TTC549 (cell line): ENCODE measurements at regions not wholly inside any gene's neighbourhood (a gene's known extent, or its start where the extent isn't known, plus 50 kb on each side); places are given as distances from the start of the nearest gene placed in this dataset.

Source experiments
- FAIRE-seq: peaks from 2 replicates; lab custom pipeline; 2012; peaks lifted over from hg19 to GRCh38; lab: Jason Lieb, UNC

- no peak for FAIRE-seq
Measured at GRCh38 chr2:129274038-129274415, 705.4 kb upstream of the RAB6C start.

- no peak for FAIRE-seq
Measured at GRCh38 chr2:129274918-129275317, 704.5 kb upstream of the RAB6C start.

- FAIRE-seq = no peak
Measured at GRCh38 chr2:129275706-129276105, 703.8 kb upstream of the RAB6C start.

- no peak for FAIRE-seq
Measured at GRCh38 chr2:129276978-129277584, 702.4 kb upstream of the RAB6C start.

GRCh38 chr2:129277585-129277981, 701.9 kb upstream of the RAB6C start:
- no peak for FAIRE-seq

GRCh38 chr2:129281791-129282530, 697.5 kb upstream of the RAB6C start:
- FAIRE-seq = no peak

- FAIRE-seq = no peak
Measured at GRCh38 chr2:129285012-129285411, 694.5 kb upstream of the RAB6C start.

- no peak for FAIRE-seq
Measured at GRCh38 chr2:129293326-129293725, 686.1 kb upstream of the RAB6C start.

- no peak for FAIRE-seq
Measured at GRCh38 chr2:129296396-129296795, 683.1 kb upstream of the RAB6C start.

GRCh38 chr2:129296806-129297205, 682.7 kb upstream of the RAB6C start:
- no peak for FAIRE-seq

GRCh38 chr2:129297430-129297829, 682.0 kb upstream of the RAB6C start:
- no peak for FAIRE-seq

- no peak for FAIRE-seq
Measured at GRCh38 chr2:129299338-129299737, 680.1 kb upstream of the RAB6C start.

- FAIRE-seq = no peak
Measured at GRCh38 chr2:129299756-129300155, 679.7 kb upstream of the RAB6C start.

GRCh38 chr2:129300456-129300855, 679.0 kb upstream of the RAB6C start:
- no peak for FAIRE-seq

GRCh38 chr2:129301431-129301913, 678.0 kb upstream of the RAB6C start:
- no peak for FAIRE-seq

- no peak for FAIRE-seq
Measured at GRCh38 chr2:129302106-129302505, 677.4 kb upstream of the RAB6C start.

GRCh38 chr2:129302561-129303183, 676.8 kb upstream of the RAB6C start:
- FAIRE-seq = no peak

GRCh38 chr2:129314120-129314519, 665.3 kb upstream of the RAB6C start:
- FAIRE-seq = no peak

GRCh38 chr2:129318581-129319421, 660.7 kb upstream of the RAB6C start:
- no peak for FAIRE-seq

GRCh38 chr2:129319422-129319717, 660.1 kb upstream of the RAB6C start:
- FAIRE-seq = no peak

- no peak for FAIRE-seq
Measured at GRCh38 chr2:129320288-129320687, 659.2 kb upstream of the RAB6C start.

GRCh38 chr2:129324349-129324748, 655.1 kb upstream of the RAB6C start:
- FAIRE-seq = no peak

GRCh38 chr2:129325151-129325550, 654.3 kb upstream of the RAB6C start:
- no peak for FAIRE-seq
